HEK293 (cell line): ENCODE measurements at regions not wholly inside any gene's neighbourhood (a gene's known extent, or its start where the extent isn't known, plus 50 kb on each side); places are given as distances from the start of the nearest gene placed in this dataset.

Source experiments
- CTCF ChIP-seq: fragments of 450-650 bp; formaldehyde crosslinking; IDR thresholded peaks from 2 replicates; pipeline ENCODE4 v1.5.1; 2016; ENCODE audit warnings: missing biosample characterization, missing genetic modification characterization
- GLI4 ChIP-seq: fragments of 450-650 bp; formaldehyde crosslinking; IDR thresholded peaks from 2 replicates; pipeline ENCODE4 v1.5.1; 2016; ENCODE audit warnings: missing biosample characterization, missing genetic modification characterization
- MYNN ChIP-seq: fragments of 450-650 bp; formaldehyde crosslinking; IDR thresholded peaks from 2 replicates; pipeline ENCODE4 v1.5.1; 2016; ENCODE audit warnings: missing biosample characterization, missing genetic modification characterization, borderline replicate concordance
- RBAK ChIP-seq: fragments of 450-650 bp; formaldehyde crosslinking; IDR thresholded peaks from 2 replicates; pipeline ENCODE4 v1.5.1; 2016; ENCODE audit warnings: missing biosample characterization, missing genetic modification characterization
- SP2 ChIP-seq: fragments of 450-650 bp; formaldehyde crosslinking; IDR thresholded peaks from 2 replicates; pipeline ENCODE4 v1.5.1; 2016; ENCODE audit warnings: missing biosample characterization, missing genetic modification characterization
- SP3 ChIP-seq: fragments of 450-650 bp; formaldehyde crosslinking; IDR thresholded peaks from 2 replicates; pipeline ENCODE4 v1.5.1; 2016; ENCODE audit warnings: missing biosample characterization, missing genetic modification characterization
- ZBTB26 ChIP-seq: fragments of 450-650 bp; formaldehyde crosslinking; optimal IDR thresholded peaks from 2 replicates; pipeline ENCODE3; 2016; ENCODE audit warnings: missing biosample characterization, mild to moderate bottlenecking, missing genetic modification characterization
- ZBTB44 ChIP-seq: fragments of 450-650 bp; IDR thresholded peaks from 2 replicates; pipeline ENCODE4 v1.5.1; 2018; ENCODE audit warnings: missing biosample characterization, mild to moderate bottlenecking, missing genetic modification characterization
- ZNF423 ChIP-seq: fragments of 450-650 bp; formaldehyde crosslinking; IDR thresholded peaks from 2 replicates; pipeline ENCODE4 v1.5.1; 2016; ENCODE audit warnings: missing biosample characterization, missing genetic modification characterization
- ZNF776 ChIP-seq: fragments of 450-650 bp; formaldehyde crosslinking; IDR thresholded peaks from 2 replicates; pipeline ENCODE4 v1.5.0; 2017; ENCODE audit warnings: missing biosample characterization, missing genetic modification characterization, borderline replicate concordance
- ZNF843 ChIP-seq: fragments of 450-650 bp; formaldehyde crosslinking; IDR thresholded peaks from 2 replicates; pipeline ENCODE4 v1.5.1; 2016; ENCODE audit warnings: missing biosample characterization, missing genetic modification characterization

- no peak for TF ChIP-seq ZNF423 (tag by site-specific recombination)
- TF ChIP-seq RBAK (tag by site-specific recombination) = no peak
- no peak for TF ChIP-seq CTCF (tag by site-specific recombination)
- TF ChIP-seq ZBTB44 = no peak
- no peak for TF ChIP-seq ZBTB26 (tag by site-specific recombination)
- no peak for TF ChIP-seq GLI4 (tag by site-specific recombination)
- TF ChIP-seq SP2 = no peak
- TF ChIP-seq SP3 (tag by site-specific recombination) = no peak
- no peak for TF ChIP-seq ZNF843 (tag by site-specific recombination)
- no peak for TF ChIP-seq ZNF776
- TF ChIP-seq MYNN (tag by site-specific recombination) = no peak
Measured at GRCh38 chr3:68424796-68425460, 507.4 kb downstream of the TAFA4 start.
